Endothelial cell of umbilical vein (primary cell): ENCODE measurements at regions not wholly inside any gene's neighbourhood (a gene's known extent, or its start where the extent isn't known, plus 50 kb on each side); places are given as distances from the start of the nearest gene placed in this dataset.

Source experiments
- CTCF ChIP-seq, 2 donors: IDR thresholded peaks; 1 replicate in 1 of 2; 2 replicates in 1 of 2; pipeline ENCODE4 v1.5.1; 2011; ENCODE audit warnings: low read length in 2 of 2, mild to moderate bottlenecking in 2 of 2, moderate library complexity in 2 of 2, control low read depth in 1 of 2, inconsistent platforms in 1 of 2, low read depth in 1 of 2; ENCODE audit not compliant: insufficient read depth in 1 of 2; ENCODE audit errors: extremely low read depth in 1 of 2
- EZH2 ChIP-seq: IDR thresholded peaks from 2 replicates; pipeline ENCODE4 v1.6.1; 2012; ENCODE audit warnings: borderline replicate concordance, low read depth, mild to moderate bottlenecking, moderate library complexity, low read length, inconsistent platforms; ENCODE audit not compliant: severe bottlenecking
- MYC ChIP-seq: IDR thresholded peaks from one replicate; pipeline ENCODE4 v1.6.1; 2011; ENCODE audit warnings: mild to moderate bottlenecking, low read depth, low read length
- POLR2A ChIP-seq: IDR thresholded peaks from 2 replicates; pipeline ENCODE4 v1.6.1; 2012; ENCODE audit warnings: low read depth, mild to moderate bottlenecking, control low read depth, low read length
- TF ChIP-seq, protein P1 (sequence below): IDR thresholded peaks from 2 replicates; pipeline ENCODE4 v1.6.1; 2011; ENCODE audit not compliant: insufficient read depth, insufficient read length

- TF ChIP-seq, protein P1, sequence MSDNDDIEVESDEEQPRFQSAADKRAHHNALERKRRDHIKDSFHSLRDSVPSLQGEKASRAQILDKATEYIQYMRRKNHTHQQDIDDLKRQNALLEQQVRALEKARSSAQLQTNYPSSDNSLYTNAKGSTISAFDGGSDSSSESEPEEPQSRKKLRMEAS = no peak
- TF ChIP-seq POLR2A (no peak), CTCF (IDR thresholded peaks at IDR 0.05; ENCODE audit: extremely low read depth in 1 of 2, insufficient read depth in 1 of 2, low read depth in 1 of 2, low read length in 2 of 2) (no peak), MYC (no peak), EZH2 (no peak)
Observed at GRCh38 chr2:147061269-147061668, 783.6 kb upstream of the ACVR2A start.
